LNCAP (cell line): ENCODE measurements at regions not wholly inside any gene's neighbourhood (a gene's known extent, or its start where the extent isn't known, plus 50 kb on each side); places are given as distances from the start of the nearest gene placed in this dataset.

ENCODE experiments used
- CTCF ChIP-seq: fragments of 450-650 bp; IDR thresholded peaks from 2 replicates; pipeline ENCODE4 v1.5.1; 2017; ENCODE audit warnings: mild to moderate bottlenecking

GRCh38 chr1:189022015-189022414 lies 1455.6 kb downstream of the BRINP3 start:
- no peak for TF ChIP-seq CTCF

- TF ChIP-seq CTCF = no peak
Measured at GRCh38 chr1:189027512-189027911, 1450.2 kb downstream of the BRINP3 start.

GRCh38 chr1:189033169-189033568 lies 1444.5 kb downstream of the BRINP3 start:
- no peak for TF ChIP-seq CTCF

GRCh38 chr1:189036628-189037027 lies 1441.0 kb downstream of the BRINP3 start:
- TF ChIP-seq CTCF = no peak

- TF ChIP-seq CTCF = no peak
Measured at GRCh38 chr1:189046127-189046526, 1431.5 kb downstream of the BRINP3 start.

- no peak for TF ChIP-seq CTCF
Measured at GRCh38 chr1:189084811-189085210, 1392.9 kb downstream of the BRINP3 start.

- TF ChIP-seq CTCF = no peak
Measured at GRCh38 chr1:189103956-189104355, 1373.7 kb downstream of the BRINP3 start.

GRCh38 chr1:189117072-189117770 lies 1360.4 kb downstream of the BRINP3 start:
- TF ChIP-seq CTCF = no peak
